ENCODE measurements at regions not wholly inside any gene's neighbourhood (a gene's known extent, or its start where the extent isn't known, plus 50 kb on each side); places are given as distances from the start of the nearest gene placed in this dataset.

DNA sequence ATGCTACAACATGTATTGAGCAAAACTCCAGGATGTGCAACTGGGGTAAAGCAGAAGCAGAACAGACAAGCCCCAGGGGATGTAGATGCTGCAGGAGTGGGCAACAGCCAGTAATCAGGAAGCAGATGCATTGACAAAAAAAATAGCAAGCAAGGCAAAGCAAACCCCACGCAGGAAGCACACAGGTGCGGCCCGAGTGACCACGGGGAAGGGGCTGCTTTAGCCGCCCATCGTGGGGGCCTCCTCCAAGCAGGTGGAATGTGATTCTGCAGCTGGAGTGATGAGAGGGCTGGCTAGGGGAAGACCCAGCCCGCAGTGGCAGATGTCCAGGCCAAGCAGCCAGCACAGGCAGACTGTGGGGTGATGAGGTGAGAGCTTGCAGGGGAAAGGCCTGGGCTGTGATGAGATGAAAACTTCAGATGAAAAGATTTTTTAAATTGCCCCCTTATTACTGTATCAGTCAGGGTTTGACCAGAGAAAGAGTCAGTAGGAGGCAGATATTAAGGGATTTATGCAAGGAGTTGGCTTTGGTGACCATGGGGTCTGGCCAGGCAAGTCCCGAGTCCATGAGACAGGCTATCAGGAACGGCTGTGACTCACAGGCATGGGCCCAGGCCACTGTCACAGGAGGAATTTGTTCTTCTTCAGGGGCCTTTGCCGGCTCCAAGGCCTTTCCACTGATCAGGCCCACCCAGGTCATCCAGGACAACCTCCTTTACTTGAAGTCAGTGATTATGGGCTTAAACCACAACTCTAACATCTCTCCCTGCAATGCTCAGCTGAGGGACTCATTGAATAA is 207.6 kb downstream of the ANKRD60 start:
- H3K79me2 ChIP-seq (replicated peaks; ENCODE audit: insufficient read depth): no peaks in the 10 kb centered on the region
- no peaks in the 10 kb centered on the region for H3F3A ChIP-seq (replicated peaks; ENCODE audit: low read depth)
- no peaks in the 10 kb centered on the region for H3K4me1 ChIP-seq (ENCODE audit: insufficient read depth)
- H3K36me3 Mint-ChIP-seq (ENCODE audit: low read depth): no peaks in the 10 kb centered on the region
- H3K4me2 ChIP-seq: no peak overlapping the region
- H3K27me3 Mint-ChIP-seq (ENCODE audit: insufficient read depth, low read depth, poor library complexity): peaks cover 8% of the 10 kb centered on the region
- H3K4me3 Mint-ChIP-seq: no peak overlapping the region
- no peak overlapping the region for H3K4me3 ChIP-seq
- no peaks in the 10 kb centered on the region for H4K20me1 ChIP-seq (replicated peaks; ENCODE audit: insufficient read depth)
- no peak for TF ChIP-seq EZH2 (IDR thresholded peaks at IDR 0.05; ENCODE audit: low read depth, unreplicated experiment)
- no peak for TF ChIP-seq POLR2AphosphoS5 (IDR thresholded peaks at IDR 0.05; ENCODE audit: low read depth)
- no peak for TF ChIP-seq NANOG (IDR thresholded peaks at IDR 0.05; ENCODE audit: borderline replicate concordance)
- TF ChIP-seq, protein P1, sequence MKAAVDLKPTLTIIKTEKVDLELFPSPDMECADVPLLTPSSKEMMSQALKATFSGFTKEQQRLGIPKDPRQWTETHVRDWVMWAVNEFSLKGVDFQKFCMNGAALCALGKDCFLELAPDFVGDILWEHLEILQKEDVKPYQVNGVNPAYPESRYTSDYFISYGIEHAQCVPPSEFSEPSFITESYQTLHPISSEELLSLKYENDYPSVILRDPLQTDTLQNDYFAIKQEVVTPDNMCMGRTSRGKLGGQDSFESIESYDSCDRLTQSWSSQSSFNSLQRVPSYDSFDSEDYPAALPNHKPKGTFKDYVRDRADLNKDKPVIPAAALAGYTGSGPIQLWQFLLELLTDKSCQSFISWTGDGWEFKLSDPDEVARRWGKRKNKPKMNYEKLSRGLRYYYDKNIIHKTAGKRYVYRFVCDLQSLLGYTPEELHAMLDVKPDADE (IDR thresholded peaks at IDR 0.05): no peak
- no peak for TF ChIP-seq CREB1 (CRISPR knock-in tag; IDR thresholded peaks at IDR 0.05; ENCODE audit: low read depth)
- TF ChIP-seq, protein P2, sequence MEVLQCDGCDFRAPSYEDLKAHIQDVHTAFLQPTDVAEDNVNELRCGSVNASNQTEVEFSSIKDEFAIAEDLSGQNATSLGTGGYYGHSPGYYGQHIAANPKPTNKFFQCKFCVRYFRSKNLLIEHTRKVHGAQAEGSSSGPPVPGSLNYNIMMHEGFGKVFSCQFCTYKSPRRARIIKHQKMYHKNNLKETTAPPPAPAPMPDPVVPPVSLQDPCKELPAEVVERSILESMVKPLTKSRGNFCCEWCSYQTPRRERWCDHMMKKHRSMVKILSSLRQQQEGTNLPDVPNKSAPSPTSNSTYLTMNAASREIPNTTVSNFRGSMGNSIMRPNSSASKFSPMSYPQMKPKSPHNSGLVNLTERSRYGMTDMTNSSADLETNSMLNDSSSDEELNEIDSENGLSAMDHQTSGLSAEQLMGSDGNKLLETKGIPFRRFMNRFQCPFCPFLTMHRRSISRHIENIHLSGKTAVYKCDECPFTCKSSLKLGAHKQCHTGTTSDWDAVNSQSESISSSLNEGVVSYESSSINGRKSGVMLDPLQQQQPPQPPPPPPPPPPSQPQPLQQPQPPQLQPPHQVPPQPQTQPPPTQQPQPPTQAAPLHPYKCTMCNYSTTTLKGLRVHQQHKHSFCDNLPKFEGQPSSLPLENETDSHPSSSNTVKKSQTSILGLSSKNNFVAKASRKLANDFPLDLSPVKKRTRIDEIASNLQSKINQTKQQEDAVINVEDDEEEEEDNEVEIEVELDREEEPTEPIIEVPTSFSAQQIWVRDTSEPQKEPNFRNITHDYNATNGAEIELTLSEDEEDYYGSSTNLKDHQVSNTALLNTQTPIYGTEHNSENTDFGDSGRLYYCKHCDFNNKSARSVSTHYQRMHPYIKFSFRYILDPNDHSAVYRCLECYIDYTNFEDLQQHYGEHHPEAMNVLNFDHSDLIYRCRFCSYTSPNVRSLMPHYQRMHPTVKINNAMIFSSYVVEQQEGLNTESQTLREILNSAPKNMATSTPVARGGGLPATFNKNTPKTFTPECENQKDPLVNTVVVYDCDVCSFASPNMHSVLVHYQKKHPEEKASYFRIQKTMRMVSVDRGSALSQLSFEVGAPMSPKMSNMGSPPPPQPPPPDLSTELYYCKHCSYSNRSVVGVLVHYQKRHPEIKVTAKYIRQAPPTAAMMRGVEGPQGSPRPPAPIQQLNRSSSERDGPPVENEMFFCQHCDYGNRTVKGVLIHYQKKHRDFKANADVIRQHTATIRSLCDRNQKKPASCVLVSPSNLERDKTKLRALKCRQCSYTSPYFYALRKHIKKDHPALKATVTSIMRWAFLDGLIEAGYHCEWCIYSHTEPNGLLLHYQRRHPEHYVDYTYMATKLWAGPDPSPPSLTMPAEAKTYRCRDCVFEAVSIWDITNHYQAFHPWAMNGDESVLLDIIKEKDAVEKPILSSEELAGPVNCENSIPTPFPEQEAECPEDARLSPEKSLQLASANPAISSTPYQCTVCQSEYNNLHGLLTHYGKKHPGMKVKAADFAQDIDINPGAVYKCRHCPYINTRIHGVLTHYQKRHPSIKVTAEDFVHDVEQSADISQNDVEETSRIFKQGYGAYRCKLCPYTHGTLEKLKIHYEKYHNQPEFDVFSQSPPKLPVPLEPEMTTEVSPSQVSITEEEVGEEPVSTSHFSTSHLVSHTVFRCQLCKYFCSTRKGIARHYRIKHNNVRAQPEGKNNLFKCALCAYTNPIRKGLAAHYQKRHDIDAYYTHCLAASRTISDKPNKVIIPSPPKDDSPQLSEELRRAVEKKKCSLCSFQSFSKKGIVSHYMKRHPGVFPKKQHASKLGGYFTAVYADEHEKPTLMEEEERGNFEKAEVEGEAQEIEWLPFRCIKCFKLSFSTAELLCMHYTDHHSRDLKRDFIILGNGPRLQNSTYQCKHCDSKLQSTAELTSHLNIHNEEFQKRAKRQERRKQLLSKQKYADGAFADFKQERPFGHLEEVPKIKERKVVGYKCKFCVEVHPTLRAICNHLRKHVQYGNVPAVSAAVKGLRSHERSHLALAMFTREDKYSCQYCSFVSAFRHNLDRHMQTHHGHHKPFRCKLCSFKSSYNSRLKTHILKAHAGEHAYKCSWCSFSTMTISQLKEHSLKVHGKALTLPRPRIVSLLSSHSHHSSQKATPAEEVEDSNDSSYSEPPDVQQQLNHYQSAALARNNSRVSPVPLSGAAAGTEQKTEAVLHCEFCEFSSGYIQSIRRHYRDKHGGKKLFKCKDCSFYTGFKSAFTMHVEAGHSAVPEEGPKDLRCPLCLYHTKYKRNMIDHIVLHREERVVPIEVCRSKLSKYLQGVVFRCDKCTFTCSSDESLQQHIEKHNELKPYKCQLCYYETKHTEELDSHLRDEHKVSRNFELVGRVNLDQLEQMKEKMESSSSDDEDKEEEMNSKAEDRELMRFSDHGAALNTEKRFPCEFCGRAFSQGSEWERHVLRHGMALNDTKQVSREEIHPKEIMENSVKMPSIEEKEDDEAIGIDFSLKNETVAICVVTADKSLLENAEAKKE (CRISPR knock-in tag; IDR thresholded peaks at IDR 0.05): no peak
- no peak for TF ChIP-seq EZH2phosphoT487 (IDR thresholded peaks at IDR 0.05; ENCODE audit: unreplicated experiment)
- TF ChIP-seq, protein P3, sequence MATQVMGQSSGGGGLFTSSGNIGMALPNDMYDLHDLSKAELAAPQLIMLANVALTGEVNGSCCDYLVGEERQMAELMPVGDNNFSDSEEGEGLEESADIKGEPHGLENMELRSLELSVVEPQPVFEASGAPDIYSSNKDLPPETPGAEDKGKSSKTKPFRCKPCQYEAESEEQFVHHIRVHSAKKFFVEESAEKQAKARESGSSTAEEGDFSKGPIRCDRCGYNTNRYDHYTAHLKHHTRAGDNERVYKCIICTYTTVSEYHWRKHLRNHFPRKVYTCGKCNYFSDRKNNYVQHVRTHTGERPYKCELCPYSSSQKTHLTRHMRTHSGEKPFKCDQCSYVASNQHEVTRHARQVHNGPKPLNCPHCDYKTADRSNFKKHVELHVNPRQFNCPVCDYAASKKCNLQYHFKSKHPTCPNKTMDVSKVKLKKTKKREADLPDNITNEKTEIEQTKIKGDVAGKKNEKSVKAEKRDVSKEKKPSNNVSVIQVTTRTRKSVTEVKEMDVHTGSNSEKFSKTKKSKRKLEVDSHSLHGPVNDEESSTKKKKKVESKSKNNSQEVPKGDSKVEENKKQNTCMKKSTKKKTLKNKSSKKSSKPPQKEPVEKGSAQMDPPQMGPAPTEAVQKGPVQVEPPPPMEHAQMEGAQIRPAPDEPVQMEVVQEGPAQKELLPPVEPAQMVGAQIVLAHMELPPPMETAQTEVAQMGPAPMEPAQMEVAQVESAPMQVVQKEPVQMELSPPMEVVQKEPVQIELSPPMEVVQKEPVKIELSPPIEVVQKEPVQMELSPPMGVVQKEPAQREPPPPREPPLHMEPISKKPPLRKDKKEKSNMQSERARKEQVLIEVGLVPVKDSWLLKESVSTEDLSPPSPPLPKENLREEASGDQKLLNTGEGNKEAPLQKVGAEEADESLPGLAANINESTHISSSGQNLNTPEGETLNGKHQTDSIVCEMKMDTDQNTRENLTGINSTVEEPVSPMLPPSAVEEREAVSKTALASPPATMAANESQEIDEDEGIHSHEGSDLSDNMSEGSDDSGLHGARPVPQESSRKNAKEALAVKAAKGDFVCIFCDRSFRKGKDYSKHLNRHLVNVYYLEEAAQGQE (IDR thresholded peaks at IDR 0.05; ENCODE audit: unreplicated experiment): no peak
- TF ChIP-seq, protein P4, sequence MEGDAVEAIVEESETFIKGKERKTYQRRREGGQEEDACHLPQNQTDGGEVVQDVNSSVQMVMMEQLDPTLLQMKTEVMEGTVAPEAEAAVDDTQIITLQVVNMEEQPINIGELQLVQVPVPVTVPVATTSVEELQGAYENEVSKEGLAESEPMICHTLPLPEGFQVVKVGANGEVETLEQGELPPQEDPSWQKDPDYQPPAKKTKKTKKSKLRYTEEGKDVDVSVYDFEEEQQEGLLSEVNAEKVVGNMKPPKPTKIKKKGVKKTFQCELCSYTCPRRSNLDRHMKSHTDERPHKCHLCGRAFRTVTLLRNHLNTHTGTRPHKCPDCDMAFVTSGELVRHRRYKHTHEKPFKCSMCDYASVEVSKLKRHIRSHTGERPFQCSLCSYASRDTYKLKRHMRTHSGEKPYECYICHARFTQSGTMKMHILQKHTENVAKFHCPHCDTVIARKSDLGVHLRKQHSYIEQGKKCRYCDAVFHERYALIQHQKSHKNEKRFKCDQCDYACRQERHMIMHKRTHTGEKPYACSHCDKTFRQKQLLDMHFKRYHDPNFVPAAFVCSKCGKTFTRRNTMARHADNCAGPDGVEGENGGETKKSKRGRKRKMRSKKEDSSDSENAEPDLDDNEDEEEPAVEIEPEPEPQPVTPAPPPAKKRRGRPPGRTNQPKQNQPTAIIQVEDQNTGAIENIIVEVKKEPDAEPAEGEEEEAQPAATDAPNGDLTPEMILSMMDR (conservative IDR thresholded peaks at IDR 0.05; ENCODE audit: low read depth in 2 of 2): no peak
- TF ChIP-seq ZNF331 (CRISPR knock-in tag; IDR thresholded peaks at IDR 0.05; ENCODE audit: low read depth): no peak
- TF ChIP-seq STAT1 (IDR thresholded peaks at IDR 0.05; ENCODE audit: unreplicated experiment): no peak
- TF ChIP-seq JUNB (IDR thresholded peaks at IDR 0.05; ENCODE audit: unreplicated experiment): no peak
- TF ChIP-seq ZNF114 (CRISPR knock-in tag; IDR thresholded peaks at IDR 0.05): no peak
- no peak overlapping the region for H2AFZ ChIP-seq
- H3K36me3 ChIP-seq (ENCODE audit: insufficient read depth): no peaks in the 10 kb centered on the region
- no peaks in the 10 kb centered on the region for H3K27me3 ChIP-seq (ENCODE audit: insufficient read depth)
- no peak overlapping the region for H3K27ac Mint-ChIP-seq
- no peaks in the 10 kb centered on the region for H3K9me2 ChIP-seq (ENCODE audit: insufficient read depth)
- peaks cover under 1% of the 10 kb centered on the region; the same call in 1 of the 3 replicates for H3K9me3 Mint-ChIP-seq
- H3K27ac ChIP-seq (ENCODE audit: low read depth): no peak overlapping the region
- no peak for DNase-seq (ENCODE audit: low spot score)
- H3K4me1 Mint-ChIP-seq: no peaks in the 10 kb centered on the region
- no peak for ATAC-seq
